ENCODE measurements at regions not wholly inside any gene's neighbourhood (a gene's known extent, or its start where the extent isn't known, plus 50 kb on each side); places are given as distances from the start of the nearest gene placed in this dataset.

DNA sequence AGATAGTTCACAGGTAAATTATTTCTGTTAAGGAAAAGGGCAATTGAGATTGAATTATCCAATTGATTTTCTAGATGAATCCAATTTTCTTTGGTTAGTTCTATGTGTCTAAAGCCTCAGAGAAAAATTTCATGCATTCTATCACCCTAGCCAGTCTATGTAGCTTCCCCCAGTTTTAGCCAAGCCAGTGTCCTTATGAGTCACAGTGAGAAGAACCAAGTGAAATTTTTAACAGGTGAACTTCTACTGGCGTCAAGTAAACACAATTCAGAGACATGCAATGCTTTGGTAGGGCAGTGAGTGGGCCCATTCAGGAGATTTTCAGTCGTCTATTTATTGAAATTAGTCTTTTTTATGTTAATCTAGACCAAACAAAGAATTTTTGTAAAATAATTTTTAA, 1077.4 kb upstream of the ARRDC3 start:
- Mint-ChIP-seq H3K4me1 (ENCODE audit: low read depth, unreplicated experiment) (no peaks in the 10 kb centered on the region), H3K4me3 (ENCODE audit: unreplicated experiment) (no peak overlapping the region), H3K27me3 (ENCODE audit: unreplicated experiment) (no peaks in the 10 kb centered on the region), H3K27ac (ENCODE audit: unreplicated experiment) (no peak overlapping the region), H3K9me3 (ENCODE audit: unreplicated experiment) (peaks cover 2% of the 10 kb centered on the region), H3K36me3 (ENCODE audit: unreplicated experiment) (no peaks in the 10 kb centered on the region)
- DNase-seq = no peak
- TF ChIP-seq CTCF (IDR thresholded peaks at IDR 0.05; ENCODE audit: partially characterized antibody, unreplicated experiment) = no peak

GRCh38 chr5:92459654-92460053, 1076.5 kb upstream of the ARRDC3 start:
- no peaks in the 10 kb centered on the region for H3K36me3 Mint-ChIP-seq (ENCODE audit: unreplicated experiment)
- H3K27ac Mint-ChIP-seq (ENCODE audit: unreplicated experiment) = no peak overlapping the region
- no peak for TF ChIP-seq CTCF (IDR thresholded peaks at IDR 0.05; ENCODE audit: partially characterized antibody, unreplicated experiment)
- no peak overlapping the region for H3K4me3 Mint-ChIP-seq (ENCODE audit: unreplicated experiment)
- no peak for DNase-seq
- H3K27me3 Mint-ChIP-seq (ENCODE audit: unreplicated experiment) = no peaks in the 10 kb centered on the region
- H3K4me1 Mint-ChIP-seq (ENCODE audit: low read depth, unreplicated experiment) = no peaks in the 10 kb centered on the region
- peaks cover 2% of the 10 kb centered on the region for H3K9me3 Mint-ChIP-seq (ENCODE audit: unreplicated experiment)

GRCh38 chr5:92455011-92455410, 1071.9 kb upstream of the ARRDC3 start:
- H3K27ac Mint-ChIP-seq (ENCODE audit: unreplicated experiment) = no peak overlapping the region
- no peaks in the 10 kb centered on the region for H3K27me3 Mint-ChIP-seq (ENCODE audit: unreplicated experiment)
- no peaks in the 10 kb centered on the region for H3K36me3 Mint-ChIP-seq (ENCODE audit: unreplicated experiment)
- no peak for TF ChIP-seq CTCF (IDR thresholded peaks at IDR 0.05; ENCODE audit: partially characterized antibody, unreplicated experiment)
- no peak for DNase-seq
- H3K9me3 Mint-ChIP-seq (ENCODE audit: unreplicated experiment) = no peaks in the 10 kb centered on the region
- H3K4me1 Mint-ChIP-seq (ENCODE audit: low read depth, unreplicated experiment) = no peaks in the 10 kb centered on the region
- no peak overlapping the region for H3K4me3 Mint-ChIP-seq (ENCODE audit: unreplicated experiment)

DNA sequence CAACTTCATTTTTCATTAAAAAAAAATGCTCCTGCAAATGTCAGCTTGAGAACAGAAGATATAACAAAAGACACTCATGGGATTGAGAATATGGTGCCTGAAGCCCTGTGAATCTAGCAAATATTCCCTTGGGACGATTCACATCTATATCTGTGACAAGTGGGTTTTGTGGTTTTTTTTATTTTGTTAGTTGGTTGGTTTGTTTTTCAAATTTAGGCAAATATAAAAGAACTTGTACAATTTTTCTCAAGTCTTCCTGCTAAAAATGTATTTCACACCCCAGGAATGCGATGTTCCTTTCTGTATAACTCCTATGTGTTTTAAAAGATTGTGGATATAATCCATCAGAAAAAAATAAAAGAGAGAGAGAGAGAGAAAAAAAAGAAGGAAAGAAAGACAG, 1061.8 kb upstream of the ARRDC3 start:
- Mint-ChIP-seq H3K36me3 (ENCODE audit: unreplicated experiment) (no peaks in the 10 kb centered on the region), H3K27ac (ENCODE audit: unreplicated experiment) (no peak overlapping the region), H3K9me3 (ENCODE audit: unreplicated experiment) (no peaks in the 10 kb centered on the region), H3K27me3 (ENCODE audit: unreplicated experiment) (peaks cover 1% of the 10 kb centered on the region), H3K4me3 (ENCODE audit: unreplicated experiment) (no peak overlapping the region), H3K4me1 (ENCODE audit: low read depth, unreplicated experiment) (peaks cover 6% of the 10 kb centered on the region)
- no peak for TF ChIP-seq CTCF (IDR thresholded peaks at IDR 0.05; ENCODE audit: partially characterized antibody, unreplicated experiment)
- no peak for DNase-seq

DNA sequence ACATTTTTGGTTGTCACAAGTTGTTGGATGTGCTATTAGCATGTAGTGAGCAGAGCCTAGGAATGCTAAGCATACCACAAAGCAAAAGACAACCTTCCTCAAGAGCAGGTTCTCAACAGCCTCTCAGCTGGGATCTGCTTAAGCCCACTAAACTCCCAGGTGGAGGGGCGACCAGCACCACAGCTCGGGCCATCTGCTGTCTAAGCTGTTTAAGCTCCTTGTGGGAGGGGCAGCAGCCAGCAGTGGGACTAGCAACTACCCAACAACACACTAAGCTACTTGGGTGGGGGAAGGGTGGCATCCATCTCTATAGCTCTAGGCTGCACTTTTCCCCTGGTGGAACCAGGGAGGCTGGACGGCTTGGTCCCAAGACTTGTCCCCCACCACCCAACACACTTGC, 1052.7 kb upstream of the ARRDC3 start:
- peaks cover 2% of the 10 kb centered on the region for H3K9me3 Mint-ChIP-seq (ENCODE audit: unreplicated experiment)
- no peaks in the 10 kb centered on the region for H3K36me3 Mint-ChIP-seq (ENCODE audit: unreplicated experiment)
- H3K4me3 Mint-ChIP-seq (ENCODE audit: unreplicated experiment) = no peak overlapping the region

More for the DNA sequence above, 1052.7 kb upstream of the ARRDC3 start:
- no peaks in the 10 kb centered on the region for H3K4me1 Mint-ChIP-seq (ENCODE audit: low read depth, unreplicated experiment)
- no peak for TF ChIP-seq CTCF (IDR thresholded peaks at IDR 0.05; ENCODE audit: partially characterized antibody, unreplicated experiment)
- peaks cover 2% of the 10 kb centered on the region for H3K27me3 Mint-ChIP-seq (ENCODE audit: unreplicated experiment)
- peak; percentile 21 for DNase-seq
- no peak overlapping the region for H3K27ac Mint-ChIP-seq (ENCODE audit: unreplicated experiment)

Data from glutamatergic neuron (in vitro differentiated cells).